Testis (tissue), 2 donors: ENCODE measurements at regions not wholly inside any gene's neighbourhood (a gene's known extent, or its start where the extent isn't known, plus 50 kb on each side); places are given as distances from the start of the nearest gene placed in this dataset.

Source experiments
- CTCF ChIP-seq, 3 experiments: fragments of 450-650 bp in 2 of 3; fragments of 200-600 bp in 1 of 3; sonication (generic) in 1 of 3; IDR thresholded peaks; one replicate each; pipeline ENCODE4 v1.5.1; 2016 to 2019; ENCODE audit warnings: antibody characterized with exemption in 3 of 3, mild to moderate bottlenecking in 2 of 3, moderate library complexity in 1 of 3
- POLR2A ChIP-seq: fragments of 450-650 bp; IDR thresholded peaks from one replicate; pipeline ENCODE4 v1.6.1; 2017; ENCODE audit warnings: antibody characterized with exemption, mild to moderate bottlenecking, moderate library complexity

GRCh38 chr3:150270883-150271590 is 137.1 kb upstream of the TSC22D2 start:
- TF ChIP-seq CTCF (IDR thresholded peaks at IDR 0.05) (no peak), POLR2A (no peak)
